HG03378 (cell line): ENCODE measurements at regions not wholly inside any gene's neighbourhood (a gene's known extent, or its start where the extent isn't known, plus 50 kb on each side); places are given as distances from the start of the nearest gene placed in this dataset.
"Not testable (repeated sequence)": the region's sequence is repeated elsewhere in the genome, so short reads cannot be mapped to it uniquely, and the experiment has no call there.

ENCODE experiments used
- ATAC-seq: cut with Tn5 transposase; IDR thresholded peaks from one replicate; pipeline ENCODE4 v1.9.1; 2021; ENCODE audit warnings: mild to moderate bottlenecking, moderate library complexity; ENCODE audit not compliant: unreplicated experiment

DNA sequence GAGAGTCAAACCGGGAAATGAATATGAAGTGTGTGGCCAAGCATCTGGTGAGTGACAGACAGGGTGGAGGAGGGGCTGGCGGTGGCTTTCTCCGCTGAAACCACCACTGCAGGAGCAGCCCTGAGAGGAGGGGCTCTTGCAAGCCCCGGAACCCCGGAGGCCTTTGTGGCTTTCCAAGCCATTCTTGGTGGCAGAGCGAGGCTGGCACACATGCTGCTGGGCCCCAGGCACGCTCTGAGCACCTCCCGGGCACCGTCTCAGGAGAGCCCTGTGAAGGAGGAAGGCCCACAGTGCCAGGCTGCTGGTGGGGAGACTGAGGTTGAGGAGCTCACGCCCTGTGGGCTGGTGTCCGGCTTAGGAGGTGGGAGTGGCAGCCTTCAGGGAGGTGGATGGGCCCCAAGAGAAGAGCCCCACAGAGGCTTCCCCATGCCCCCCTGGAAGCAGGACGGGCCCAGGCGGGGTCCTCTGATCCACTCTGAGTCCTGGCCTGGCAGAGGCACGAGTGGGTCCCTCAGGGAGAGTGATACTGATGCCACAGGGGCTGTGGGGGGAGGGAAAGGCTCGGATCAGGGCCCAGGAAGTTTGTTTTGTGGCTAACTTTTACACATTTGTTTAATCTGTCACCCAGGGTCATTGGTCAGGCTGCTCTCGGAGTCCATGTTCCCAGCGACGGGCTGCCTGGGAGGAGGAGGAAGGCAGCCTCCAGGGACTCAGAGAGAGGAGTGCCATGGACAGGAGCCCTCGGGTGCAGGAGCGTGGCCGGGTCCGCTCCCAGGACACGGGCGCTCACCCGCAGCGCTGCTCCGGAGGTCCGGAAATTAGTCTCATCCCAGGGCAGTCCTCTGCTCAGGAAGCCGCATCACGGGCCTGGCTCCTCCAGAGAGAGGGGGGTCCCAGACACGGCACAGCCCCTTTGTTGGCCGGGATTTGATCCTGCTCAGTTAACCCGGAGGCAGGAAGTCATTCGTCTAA lies 170.7 kb downstream of the ERMARD start:
- no peak for ATAC-seq

DNA sequence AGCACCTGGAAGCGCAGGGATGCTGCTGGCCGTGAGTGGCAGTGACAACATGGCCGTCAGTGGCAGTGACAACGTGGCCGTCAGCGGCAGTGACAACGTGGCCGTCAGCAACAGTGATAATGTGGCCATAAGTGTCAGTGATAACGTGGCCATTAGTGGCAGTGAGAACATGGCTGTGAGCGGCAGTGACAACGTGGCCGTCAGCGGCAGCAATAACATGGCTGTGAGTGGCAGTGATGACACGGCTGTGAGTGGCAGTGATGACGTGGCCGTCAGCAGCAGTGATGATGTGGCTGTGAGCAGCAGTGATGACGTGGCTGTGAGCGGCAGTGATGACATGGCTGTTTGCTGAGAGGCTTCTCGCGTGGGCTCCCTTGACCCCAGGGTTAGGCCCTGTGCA lies 169.8 kb downstream of the ERMARD start:
- ATAC-seq = no peak

DNA sequence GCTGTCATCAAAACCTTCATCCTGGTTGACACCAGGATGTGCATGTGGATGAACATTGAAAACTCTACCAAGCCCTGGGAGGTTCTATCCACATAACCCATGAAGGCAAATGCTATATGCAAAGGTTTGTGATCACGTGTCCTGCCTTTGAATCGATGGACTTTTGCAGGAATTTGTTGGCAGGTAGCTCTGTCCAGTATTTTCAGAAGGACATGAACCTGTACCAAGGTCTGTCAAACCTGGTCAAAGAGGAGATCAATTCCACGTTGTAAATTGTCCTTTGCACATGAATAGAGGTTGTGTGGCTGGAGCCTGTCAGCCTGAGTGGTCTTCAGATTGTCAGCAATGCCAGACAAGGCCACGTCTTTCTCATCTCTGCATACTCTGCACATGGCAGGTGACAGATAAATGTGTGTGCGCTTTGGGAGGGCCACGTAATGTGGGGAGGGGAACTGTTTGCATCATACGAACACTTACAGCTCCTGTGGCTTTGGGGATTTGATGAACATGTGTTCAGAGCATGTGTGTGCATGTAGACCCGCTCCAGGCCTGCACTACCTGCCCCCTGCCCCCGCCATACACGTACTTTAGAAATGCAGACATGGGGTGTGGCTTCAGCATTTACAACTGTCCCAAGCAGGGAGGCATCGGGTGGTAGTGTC lies 169.1 kb downstream of the ERMARD start:
- ATAC-seq = no peak

DNA sequence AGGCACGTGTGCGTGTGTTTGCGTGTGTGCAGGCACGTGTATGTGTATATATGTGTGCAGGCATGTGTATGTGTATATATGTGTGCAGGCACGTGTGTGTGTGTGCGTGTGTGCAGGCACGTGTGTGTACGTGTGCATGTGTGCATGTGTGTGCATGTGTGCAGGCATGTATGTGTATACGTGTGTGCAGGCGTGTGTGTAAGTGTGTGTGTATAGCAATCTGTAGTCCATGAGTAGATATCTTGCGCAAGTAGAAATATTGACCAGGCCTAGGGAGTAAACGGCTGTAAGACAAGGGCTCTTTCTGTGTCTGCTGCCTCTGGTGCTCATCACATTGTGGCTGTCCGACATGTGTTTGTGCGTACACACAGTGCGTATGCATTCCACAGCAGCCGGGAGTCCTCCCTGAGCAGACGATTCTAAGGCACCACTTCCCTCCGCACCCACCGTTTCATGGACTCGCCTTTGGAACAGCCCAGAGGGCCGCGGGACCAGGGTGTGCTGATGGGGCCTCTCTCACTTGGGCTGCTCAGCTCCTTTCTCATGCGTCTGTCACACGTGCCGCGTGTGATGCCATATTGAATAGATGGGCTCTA lies 167.6 kb downstream of the ERMARD start:
- ATAC-seq = no peak

DNA sequence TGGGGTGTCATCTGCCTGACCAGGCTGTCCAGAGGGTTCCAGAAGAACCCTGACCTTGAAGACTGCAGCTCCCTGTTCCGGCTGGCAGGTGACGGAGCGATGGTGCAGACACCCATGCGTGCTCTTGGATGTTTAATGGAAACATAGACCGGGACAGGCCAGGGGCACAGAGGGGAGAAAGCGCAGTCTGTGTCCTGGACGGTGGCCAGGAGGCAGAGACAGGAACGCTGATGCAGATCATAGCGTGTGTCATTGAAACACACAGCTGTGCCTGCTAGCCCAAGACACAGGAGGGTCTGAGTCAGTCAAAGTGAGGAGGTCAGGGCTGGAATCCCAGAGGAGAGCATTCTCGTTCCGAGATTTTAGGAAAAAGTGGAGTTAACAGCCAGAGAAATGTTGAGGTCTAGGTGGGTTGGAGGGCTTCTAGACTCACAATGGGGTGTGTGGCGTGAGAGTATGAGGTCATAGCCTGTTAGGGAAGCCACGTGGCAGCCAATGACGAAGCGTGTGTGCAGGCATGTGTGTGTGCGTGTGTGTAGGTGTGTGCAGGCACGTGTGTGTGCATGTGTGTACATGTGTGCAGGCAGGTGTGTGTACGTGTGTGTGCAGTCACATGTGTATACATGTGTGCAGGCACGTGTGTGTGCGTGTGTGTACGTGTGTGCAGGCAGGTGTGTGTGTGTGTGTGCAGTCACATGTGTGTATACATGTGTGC lies 167.0 kb downstream of the ERMARD start:
- ATAC-seq = no peak

DNA sequence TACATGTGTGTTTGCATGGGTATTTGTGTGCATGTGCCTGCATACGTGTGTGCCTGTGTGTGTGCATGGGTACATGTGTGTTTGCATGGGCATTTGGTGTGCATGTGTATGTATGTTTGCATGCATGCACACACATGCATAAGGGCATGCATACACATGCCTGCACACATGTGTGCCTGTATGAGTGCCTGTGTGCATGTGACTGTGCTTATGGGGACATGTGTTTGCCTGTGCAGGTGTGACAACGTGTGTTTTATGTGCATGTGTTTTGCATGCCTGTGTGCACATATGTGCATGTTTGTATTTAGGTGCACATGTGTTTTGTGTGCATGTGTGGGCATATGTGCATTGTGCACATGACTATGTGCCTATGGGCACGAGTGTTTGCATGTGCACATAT lies 165.7 kb downstream of the ERMARD start:
- no peak for ATAC-seq

GRCh38 chr6:169915769-169916550 lies 164.5 kb downstream of the ERMARD start:
- no peak for ATAC-seq

GRCh38 chr6:169913745-169914144 lies 162.3 kb downstream of the ERMARD start:
- ATAC-seq = not testable (repeated sequence)

DNA sequence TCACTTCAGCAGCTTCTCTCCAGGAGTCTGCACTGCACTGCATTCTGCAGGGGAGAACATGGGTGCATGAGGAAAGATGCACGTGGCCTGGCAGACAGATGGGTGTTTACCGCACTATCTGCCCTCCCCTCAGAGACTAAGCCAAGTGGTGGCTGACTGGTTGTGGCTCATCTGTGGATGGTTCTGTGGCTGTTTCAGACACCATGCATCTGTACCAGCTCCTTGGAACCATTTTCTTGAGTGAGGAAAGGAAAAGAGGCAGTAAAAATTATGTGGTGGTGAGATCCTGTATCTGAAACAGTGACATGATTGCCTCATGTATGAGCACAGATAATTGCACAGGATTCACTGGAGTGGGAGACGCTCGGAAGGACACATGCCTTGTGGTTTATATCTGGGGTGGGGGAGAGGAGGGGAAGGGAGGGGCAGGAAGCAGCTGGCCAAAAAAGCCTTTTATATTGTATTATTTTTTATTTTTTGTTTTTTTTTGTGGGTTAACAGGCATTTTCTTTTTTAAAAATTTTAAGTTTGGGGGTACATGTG lies 161.7 kb downstream of the ERMARD start:
- no peak for ATAC-seq

DNA sequence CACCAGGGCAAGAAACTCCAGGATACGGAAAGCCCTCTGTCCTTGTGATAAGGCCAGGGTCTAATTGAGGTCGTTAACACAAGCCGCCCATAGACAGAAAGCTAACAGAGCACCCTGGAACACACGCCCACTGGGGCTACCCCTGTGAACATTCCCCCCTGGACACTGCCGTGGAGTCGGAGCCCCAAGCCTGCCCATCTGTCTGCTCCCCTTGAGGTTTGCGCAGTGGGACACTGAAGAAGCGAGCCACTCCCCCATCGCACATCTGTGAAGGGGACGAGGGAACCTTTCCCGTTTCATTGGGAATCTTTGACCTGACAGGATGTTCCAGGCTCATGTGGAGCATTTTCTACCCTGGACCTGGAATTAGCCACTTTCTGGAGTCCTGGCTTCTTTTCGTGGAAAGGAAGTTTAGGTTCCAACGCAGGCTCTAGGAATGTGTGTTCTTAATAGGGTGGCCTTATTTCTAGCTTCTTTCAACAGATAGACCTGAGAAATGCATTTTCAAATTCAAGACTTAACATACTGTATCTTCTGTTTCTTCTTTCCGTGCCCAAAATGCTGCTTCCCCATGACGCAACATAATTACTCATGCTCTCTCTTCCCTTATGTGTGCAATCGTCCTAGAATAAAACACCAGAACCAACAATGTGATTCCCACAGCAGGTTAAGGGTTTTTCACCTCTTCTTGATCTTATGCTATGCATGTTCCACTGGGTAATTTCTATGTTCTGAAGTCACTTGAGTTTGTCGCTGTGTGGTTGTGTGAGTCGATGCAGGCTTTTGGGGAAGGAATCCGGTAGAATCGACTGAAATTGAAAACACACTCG lies 161.1 kb downstream of the ERMARD start:
- no peak for ATAC-seq

DNA sequence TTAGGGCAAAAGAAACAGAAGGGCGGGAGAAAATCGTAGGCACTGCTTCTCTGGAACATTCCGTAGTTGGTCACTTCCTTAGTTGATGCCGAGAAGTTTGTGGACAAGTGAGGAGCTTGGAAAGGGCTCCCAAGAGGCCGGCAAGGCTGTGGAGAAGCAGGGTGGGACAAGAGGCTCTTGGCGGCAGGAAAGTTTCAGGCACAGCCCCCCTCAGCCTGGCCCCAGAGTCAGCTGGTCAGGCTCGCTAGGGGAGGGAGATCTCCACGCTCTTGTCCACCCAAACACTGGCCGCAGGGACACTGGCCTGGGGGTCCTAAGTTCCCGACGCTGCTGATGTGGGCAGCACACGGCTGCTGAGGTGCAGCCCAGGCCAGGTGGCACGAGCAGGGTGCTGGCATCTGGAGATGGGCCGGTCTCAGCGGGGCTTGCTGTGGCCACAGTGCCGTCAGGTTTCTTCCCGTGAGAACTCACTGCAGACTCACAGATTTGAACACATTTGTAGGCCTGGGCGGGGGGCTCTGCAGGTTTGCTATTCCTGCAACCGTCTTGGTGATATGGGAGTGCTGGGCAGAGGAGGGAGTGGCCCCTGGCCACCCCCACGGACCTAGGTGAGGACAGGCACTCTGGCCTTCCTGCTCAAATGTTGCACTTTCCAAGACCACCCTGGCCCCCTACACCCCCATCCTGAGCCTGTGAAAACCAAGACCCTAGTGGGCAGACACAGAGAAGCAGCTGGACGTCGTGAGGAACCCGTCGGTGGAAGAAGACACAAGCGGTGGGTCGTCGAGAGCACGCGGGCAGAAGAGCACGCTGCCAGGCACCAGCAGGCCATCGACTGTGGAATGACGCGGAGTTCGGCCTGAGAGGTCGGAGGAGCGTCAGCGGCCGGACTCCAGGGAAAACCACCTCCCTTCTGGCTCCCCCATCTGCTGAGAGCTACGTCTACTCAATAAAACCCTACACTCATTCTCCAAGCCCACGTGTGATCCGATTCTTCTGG lies 160.1 kb downstream of the ERMARD start:
- ATAC-seq = no peak

- no peak for ATAC-seq
Observed at GRCh38 chr6:169909113-169909512, 157.7 kb downstream of the ERMARD start.

GRCh38 chr6:169908403-169908933 lies 157.0 kb downstream of the ERMARD start:
- no peak for ATAC-seq

- ATAC-seq = no peak
Observed at GRCh38 chr6:169907419-169908115, 156.1 kb downstream of the ERMARD start.

DNA sequence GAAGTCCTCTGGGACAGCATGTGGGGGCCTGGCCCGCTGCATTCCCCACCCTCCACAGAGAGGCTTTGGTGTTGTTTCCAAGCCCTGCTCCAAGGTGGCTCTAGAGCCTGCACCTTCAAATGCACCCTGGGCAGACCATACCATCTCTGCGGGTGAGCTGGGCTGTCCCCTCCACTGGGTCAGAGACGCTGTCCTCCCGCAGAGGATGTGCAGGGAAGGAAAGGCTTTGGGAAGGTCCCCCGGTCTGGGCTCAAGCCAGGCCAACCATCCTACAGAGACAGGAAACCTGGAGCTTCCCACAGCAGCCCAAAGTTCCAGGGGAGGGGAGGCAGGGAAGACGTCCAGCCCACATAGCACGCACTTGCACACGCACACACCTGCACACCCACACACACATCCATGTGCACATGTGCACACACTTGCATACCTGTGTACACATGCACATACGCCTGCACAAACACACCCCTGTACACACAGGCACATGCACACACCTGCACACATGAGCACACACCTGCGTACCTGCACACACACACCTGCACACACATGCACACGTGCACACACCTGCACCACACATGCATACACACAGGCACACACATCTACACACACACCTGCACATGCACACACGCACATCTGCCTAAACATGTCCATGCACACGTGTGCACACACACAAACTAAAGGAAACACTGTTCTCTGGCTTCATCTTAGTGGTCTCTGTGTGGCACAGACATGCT lies 155.4 kb downstream of the ERMARD start:
- ATAC-seq = no peak

- no peak for ATAC-seq
Observed at GRCh38 chr6:169906004-169906687, 154.7 kb downstream of the ERMARD start.
